Fibroblast of lung (primary cell): ENCODE measurements at regions not wholly inside any gene's neighbourhood (a gene's known extent, or its start where the extent isn't known, plus 50 kb on each side); places are given as distances from the start of the nearest gene placed in this dataset.

ENCODE experiments used
- DNase-seq, 2 donors: peaks; one replicate each; pipeline versions ENCODE4 v3.0.0 to v3.0.0-alpha.2; 2010; ENCODE audit warnings: low read depth in 2 of 2
- H2AFZ ChIP-seq: 2 replicates; pipeline ENCODE4 v1.5.1; 2012; ENCODE audit warnings: low read length, control low read depth, inconsistent platforms
- H3K27ac ChIP-seq: 2 replicates; pipeline ENCODE4 v1.5.1; 2011; ENCODE audit warnings: low read length, control low read depth; ENCODE audit not compliant: insufficient read depth
- H3K27me3 ChIP-seq: 2 replicates; pipeline ENCODE4 v1.5.1; 2011; ENCODE audit warnings: mild to moderate bottlenecking, low read length; ENCODE audit not compliant: control insufficient read depth, insufficient read depth
- H3K36me3 ChIP-seq: 2 replicates; pipeline ENCODE4 v1.5.1; 2011; ENCODE audit warnings: low read length; ENCODE audit not compliant: control insufficient read depth, insufficient read depth
- H3K4me1 ChIP-seq: 2 replicates; pipeline ENCODE4 v1.5.1; 2011; ENCODE audit warnings: low read length; ENCODE audit not compliant: control insufficient read depth, insufficient read depth; ENCODE audit errors: extremely low read depth
- H3K4me2 ChIP-seq: 2 replicates; pipeline ENCODE4 v1.5.1; 2011; ENCODE audit warnings: low read length, control low read depth; ENCODE audit not compliant: insufficient read depth; ENCODE audit errors: extremely low read depth
- H3K4me3 ChIP-seq, 4 experiments: fragments of 200-600 bp in 1 of 4; sonication (generic) in 1 of 4; replicated peaks in 1 of 4; 2 replicates each; pipeline ENCODE4 v1.5.1; 2011 to 2016; ENCODE audit warnings: low read length in 4 of 4, low read depth in 3 of 4, mild to moderate bottlenecking in 3 of 4, control low read depth in 2 of 4, inconsistent platforms in 1 of 4, mixed read lengths in 1 of 4; ENCODE audit not compliant: insufficient read depth in 1 of 4; ENCODE audit errors: control extremely low read depth in 1 of 4
- H3K79me2 ChIP-seq: 2 replicates; pipeline ENCODE4 v1.5.1; 2012; ENCODE audit warnings: mild to moderate bottlenecking, low read length, inconsistent platforms; ENCODE audit not compliant: control insufficient read depth, insufficient read depth
- H3K9ac ChIP-seq: 2 replicates; pipeline ENCODE4 v1.5.1; 2011; ENCODE audit warnings: mild to moderate bottlenecking, low read length, control low read depth; ENCODE audit not compliant: insufficient read depth
- H3K9me3 ChIP-seq: 2 replicates; pipeline ENCODE4 v1.5.1; 2012; ENCODE audit warnings: low read depth, low read length; ENCODE audit not compliant: control insufficient read depth, insufficient read depth
- H4K20me1 ChIP-seq: 2 replicates; pipeline ENCODE4 v1.5.1; 2011; ENCODE audit warnings: low read length; ENCODE audit not compliant: control insufficient read depth, insufficient read depth; ENCODE audit errors: extremely low read depth
- EZH2 ChIP-seq: IDR thresholded peaks from 2 replicates; pipeline ENCODE4 v1.5.1; 2012; ENCODE audit warnings: low read length, control low read depth, mild to moderate bottlenecking; ENCODE audit errors: missing control alignments
- TF ChIP-seq, protein P1 (sequence below), 2 donors: IDR thresholded peaks in 1 of 2; conservative IDR thresholded peaks in 1 of 2; 1 replicate in 1 of 2; 2 replicates in 1 of 2; pipeline ENCODE4 v1.5.1; 2011 to 2012; ENCODE audit warnings: low read length in 2 of 2, control low read depth in 1 of 2, inconsistent platforms in 1 of 2, low read depth in 1 of 2, mild to moderate bottlenecking in 1 of 2

DNA sequence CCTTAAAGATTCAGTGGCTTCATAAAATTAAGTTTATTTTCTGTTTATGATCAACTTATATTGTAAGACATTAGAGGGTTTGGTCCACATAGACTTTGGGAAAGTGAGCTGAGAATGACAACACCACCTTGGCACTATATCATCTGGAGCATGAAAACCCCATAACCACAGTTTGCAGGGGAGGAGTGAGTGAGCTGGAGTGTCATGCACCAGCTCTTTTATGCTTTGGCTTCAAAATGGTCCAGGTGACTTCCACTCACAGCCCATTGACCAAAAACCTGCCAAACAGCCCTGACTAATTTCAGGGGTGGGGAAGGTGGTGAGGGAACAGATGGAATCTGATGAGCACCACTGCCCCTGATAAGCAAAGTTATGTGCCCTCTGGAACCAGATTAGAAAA is 295.8 kb downstream of the DMRTA1 start:
- DNase-seq = no peak
- Histone ChIP-seq H3K4me1 (no peaks in the 10 kb centered on the region), H3K9me3 (no peaks in the 10 kb centered on the region), H3K79me2 (no peaks in the 10 kb centered on the region), H3K27ac (no peak overlapping the region), H3K4me2 (no peak overlapping the region), H3K27me3 (no peaks in the 10 kb centered on the region), H3K9ac (no peak overlapping the region), H3K36me3 (no peaks in the 10 kb centered on the region), H3K4me3 (no peak overlapping the region), H4K20me1 (no peaks in the 10 kb centered on the region), H2AFZ (no peak overlapping the region)
- no peak for TF ChIP-seq EZH2
- TF ChIP-seq, protein P1, sequence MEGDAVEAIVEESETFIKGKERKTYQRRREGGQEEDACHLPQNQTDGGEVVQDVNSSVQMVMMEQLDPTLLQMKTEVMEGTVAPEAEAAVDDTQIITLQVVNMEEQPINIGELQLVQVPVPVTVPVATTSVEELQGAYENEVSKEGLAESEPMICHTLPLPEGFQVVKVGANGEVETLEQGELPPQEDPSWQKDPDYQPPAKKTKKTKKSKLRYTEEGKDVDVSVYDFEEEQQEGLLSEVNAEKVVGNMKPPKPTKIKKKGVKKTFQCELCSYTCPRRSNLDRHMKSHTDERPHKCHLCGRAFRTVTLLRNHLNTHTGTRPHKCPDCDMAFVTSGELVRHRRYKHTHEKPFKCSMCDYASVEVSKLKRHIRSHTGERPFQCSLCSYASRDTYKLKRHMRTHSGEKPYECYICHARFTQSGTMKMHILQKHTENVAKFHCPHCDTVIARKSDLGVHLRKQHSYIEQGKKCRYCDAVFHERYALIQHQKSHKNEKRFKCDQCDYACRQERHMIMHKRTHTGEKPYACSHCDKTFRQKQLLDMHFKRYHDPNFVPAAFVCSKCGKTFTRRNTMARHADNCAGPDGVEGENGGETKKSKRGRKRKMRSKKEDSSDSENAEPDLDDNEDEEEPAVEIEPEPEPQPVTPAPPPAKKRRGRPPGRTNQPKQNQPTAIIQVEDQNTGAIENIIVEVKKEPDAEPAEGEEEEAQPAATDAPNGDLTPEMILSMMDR (conservative IDR thresholded peaks at IDR 0.05 in 1 of 2, IDR thresholded peaks at IDR 0.05 in 1 of 2; ENCODE audit: low read depth in 1 of 2, low read length in 2 of 2) = no peak

DNA sequence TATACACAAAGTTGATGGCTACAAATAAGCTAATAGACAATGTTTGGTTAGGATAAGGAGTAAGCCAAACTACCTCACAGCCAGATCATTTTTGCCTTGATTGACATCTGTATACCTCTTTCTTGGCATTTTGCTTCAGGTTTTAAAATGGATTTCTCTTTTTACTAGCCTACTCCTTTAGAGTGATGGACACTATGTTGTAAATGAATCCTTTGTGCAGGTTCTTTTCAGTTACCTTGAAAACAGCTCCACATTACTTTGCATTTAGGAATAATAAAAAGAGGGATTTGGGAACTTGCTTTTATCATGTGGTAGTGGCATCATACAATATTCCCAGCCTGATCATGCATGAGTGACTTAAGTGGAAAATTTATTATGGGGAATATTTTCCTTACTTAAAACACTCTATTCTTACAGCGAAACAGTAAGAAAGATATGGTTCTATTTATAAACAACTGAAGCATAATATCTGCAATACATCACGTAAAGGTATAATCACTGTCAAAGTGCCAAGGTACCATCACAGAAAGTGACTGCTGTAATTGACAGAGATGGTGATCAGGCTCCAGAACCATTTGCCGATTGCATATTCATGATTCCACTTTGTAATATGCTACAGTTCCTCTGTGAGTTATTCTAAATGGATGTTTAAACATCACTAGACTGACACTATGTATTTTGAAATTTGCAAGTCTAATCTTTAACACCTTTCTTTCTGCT is 327.0 kb downstream of the DMRTA1 start:
- TF ChIP-seq, protein P1 (conservative IDR thresholded peaks at IDR 0.05 in 1 of 2, IDR thresholded peaks at IDR 0.05 in 1 of 2; ENCODE audit: low read depth in 1 of 2, low read length in 2 of 2) = no peak
- TF ChIP-seq EZH2 = no peak
- H3K4me3 ChIP-seq = no peak overlapping the region
- H2AFZ ChIP-seq = no peak overlapping the region
- no peaks in the 10 kb centered on the region for H3K27me3 ChIP-seq
- no peak overlapping the region for H3K4me2 ChIP-seq
- H4K20me1 ChIP-seq = no peaks in the 10 kb centered on the region
- no peaks in the 10 kb centered on the region for H3K36me3 ChIP-seq
- H3K9me3 ChIP-seq = no peaks in the 10 kb centered on the region
- no peaks in the 10 kb centered on the region for H3K4me1 ChIP-seq
- no peak overlapping the region for H3K27ac ChIP-seq
- H3K79me2 ChIP-seq = no peaks in the 10 kb centered on the region
- H3K9ac ChIP-seq = no peak overlapping the region
- no peak for DNase-seq

DNA sequence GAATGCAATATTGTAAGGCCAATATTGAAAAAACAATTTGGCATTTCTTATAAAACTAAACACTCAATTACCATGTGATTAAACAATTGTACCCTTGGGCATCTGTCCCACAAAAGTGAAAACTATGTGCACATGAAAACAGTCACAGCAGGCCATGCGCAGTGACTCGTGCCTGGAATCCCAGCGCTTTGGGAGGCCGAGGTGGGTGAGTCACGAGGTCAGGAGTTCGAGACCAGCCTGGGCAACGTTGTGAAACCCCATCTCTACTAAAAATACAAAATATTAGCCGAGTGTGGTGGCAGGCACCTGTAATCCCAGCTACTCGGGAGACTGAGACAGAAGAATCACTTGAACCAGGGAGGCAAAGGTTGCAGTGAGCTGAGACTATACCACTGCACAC is 343.7 kb downstream of the DMRTA1 start:
- no peaks in the 10 kb centered on the region for H3K27me3 ChIP-seq
- no peaks in the 10 kb centered on the region for H3K4me1 ChIP-seq
- no peaks in the 10 kb centered on the region for H3K79me2 ChIP-seq
- H4K20me1 ChIP-seq = no peaks in the 10 kb centered on the region
- no peak overlapping the region for H3K9ac ChIP-seq
- H3K36me3 ChIP-seq = no peaks in the 10 kb centered on the region
- H3K4me2 ChIP-seq = no peak overlapping the region
- no peaks in the 10 kb centered on the region for H3K9me3 ChIP-seq
- no peak for DNase-seq
- H3K4me3 ChIP-seq = no peak overlapping the region
- H3K27ac ChIP-seq = no peak overlapping the region
- H2AFZ ChIP-seq = no peak overlapping the region
- TF ChIP-seq EZH2 = no peak
- TF ChIP-seq, protein P1 (conservative IDR thresholded peaks at IDR 0.05 in 1 of 2, IDR thresholded peaks at IDR 0.05 in 1 of 2; ENCODE audit: low read depth in 1 of 2, low read length in 2 of 2) = no peak
